GDM1 (cell line): ENCODE measurements at regions not wholly inside any gene's neighbourhood (a gene's known extent, or its start where the extent isn't known, plus 50 kb on each side); places are given as distances from the start of the nearest gene placed in this dataset.

Source experiments
- DNase-seq: peaks from one replicate; lab custom pipeline; 2025; lab: John Stamatoyannopoulos, UW

GRCh38 chr2:13014783-13015182 is 298.0 kb downstream of the TRIB2 start:
- no peak for DNase-seq

GRCh38 chr2:13015532-13016320 is 299.0 kb downstream of the TRIB2 start:
- DNase-seq = no peak

GRCh38 chr2:13018490-13018889 is 301.8 kb downstream of the TRIB2 start:
- DNase-seq = no peak

GRCh38 chr2:13019781-13020180 is 303.0 kb downstream of the TRIB2 start:
- DNase-seq = no peak

DNA sequence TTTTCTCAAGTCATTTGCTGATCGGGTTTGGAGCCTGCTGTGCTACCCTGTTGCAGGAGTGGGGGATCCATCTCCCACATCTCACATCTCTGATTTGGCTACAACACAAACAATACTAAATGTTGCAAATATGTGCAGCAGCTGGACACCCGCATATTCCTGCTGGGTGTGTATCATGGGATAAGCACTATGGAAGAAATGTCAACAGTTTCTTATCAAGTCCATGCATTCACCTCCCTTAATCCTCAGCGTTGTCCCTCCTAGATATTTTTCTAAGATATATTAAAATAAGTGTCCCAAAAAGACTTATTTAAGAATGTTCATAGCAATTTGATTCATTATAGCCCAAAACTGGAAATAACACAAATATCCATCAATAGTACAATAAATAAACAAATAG is 303.7 kb downstream of the TRIB2 start:
- no peak for DNase-seq

DNA sequence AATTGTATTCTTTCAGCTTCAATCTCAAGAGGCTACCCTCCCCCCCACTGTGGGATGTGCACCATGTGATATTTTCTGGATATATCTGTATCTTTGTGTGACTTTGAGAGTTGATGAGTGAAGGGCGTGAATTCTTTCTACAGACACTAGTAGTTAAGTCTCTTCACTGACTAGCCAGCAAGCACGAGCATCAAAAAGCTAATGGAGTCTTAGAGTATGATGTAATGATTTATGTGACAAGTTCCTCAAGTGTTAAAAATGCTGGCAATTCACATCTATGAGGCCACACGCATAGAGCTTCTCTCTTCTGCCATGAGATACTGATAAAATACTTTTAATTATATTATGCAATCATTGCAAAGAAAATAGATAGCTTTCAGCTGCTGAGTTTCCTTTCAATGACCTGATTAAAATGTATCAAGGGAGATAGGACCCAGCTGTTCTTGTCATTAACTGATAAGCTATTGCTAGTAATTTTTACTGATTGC is 304.8 kb downstream of the TRIB2 start:
- no peak for DNase-seq

DNA sequence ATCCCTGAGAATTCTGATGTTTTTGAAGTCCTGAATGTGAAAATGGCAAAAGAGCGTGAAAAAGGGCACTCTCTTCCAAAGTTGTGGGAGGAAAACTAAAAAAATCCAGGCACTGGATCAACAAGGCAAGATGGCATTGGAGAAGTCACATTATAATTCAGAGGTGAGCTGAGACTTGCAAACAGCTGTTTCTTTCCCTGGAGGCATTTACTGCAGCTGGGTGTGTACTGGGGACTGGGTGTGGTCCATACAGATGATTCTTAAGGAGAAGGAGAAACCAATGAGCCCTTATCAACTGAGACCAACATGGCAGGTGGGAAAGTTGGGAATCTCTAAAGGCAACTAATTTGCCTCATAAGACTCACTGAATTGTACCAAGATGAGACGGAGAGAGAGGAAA is 313.9 kb downstream of the TRIB2 start:
- no peak for DNase-seq

- no peak for DNase-seq
Measured at GRCh38 chr2:13034861-13035260, 318.1 kb downstream of the TRIB2 start.

- no peak for DNase-seq
Measured at GRCh38 chr2:13035866-13036265, 319.1 kb downstream of the TRIB2 start.

GRCh38 chr2:13040043-13040442 is 323.3 kb downstream of the TRIB2 start:
- DNase-seq = no peak

DNA sequence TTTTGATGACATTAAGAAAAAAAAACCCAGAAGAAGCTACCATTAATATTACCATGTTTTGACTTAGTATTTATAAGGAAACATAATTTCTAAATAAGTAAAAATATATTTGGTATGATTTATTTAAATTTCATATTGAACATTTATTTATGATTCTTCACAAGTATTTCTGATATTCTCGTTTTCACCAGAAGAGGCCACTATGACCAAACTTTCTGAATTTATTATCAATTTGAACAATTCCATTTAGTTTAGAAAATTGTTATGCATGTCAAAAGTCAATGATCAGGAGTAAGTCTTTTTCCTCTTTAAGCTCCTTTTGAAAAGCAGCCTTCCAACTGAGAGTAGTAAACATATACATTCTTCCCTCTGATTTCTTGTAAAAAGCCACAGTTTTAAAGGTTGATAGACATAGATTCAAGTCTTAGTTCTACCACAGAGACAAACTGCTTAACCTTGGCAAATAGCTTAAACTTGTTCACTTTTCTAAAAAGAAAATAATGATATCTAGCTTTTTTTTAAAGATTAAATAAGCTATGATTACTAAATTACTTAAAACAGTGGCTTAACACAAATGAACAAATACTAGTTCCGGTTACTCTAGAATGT is 329.9 kb downstream of the TRIB2 start:
- DNase-seq = no peak

DNA sequence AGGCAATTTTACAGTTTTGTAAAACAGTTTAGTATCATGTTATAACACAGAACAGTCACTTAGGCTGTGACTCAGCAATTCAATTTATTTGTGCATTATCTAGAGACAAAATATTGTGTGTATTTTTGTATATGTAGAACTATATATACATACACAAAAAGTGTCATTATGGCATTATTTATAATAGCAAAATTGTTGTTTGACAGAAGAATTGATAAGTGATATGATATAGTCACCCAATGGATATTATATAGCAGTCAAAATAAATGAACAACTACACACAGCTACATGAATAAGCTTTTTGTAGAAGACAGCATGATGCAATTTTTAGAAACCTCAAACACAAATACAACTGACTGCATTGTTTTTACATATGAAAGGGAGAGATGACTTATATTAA is 334.0 kb downstream of the TRIB2 start:
- no peak for DNase-seq

GRCh38 chr2:13052547-13052946 is 335.8 kb downstream of the TRIB2 start:
- no peak for DNase-seq

DNA sequence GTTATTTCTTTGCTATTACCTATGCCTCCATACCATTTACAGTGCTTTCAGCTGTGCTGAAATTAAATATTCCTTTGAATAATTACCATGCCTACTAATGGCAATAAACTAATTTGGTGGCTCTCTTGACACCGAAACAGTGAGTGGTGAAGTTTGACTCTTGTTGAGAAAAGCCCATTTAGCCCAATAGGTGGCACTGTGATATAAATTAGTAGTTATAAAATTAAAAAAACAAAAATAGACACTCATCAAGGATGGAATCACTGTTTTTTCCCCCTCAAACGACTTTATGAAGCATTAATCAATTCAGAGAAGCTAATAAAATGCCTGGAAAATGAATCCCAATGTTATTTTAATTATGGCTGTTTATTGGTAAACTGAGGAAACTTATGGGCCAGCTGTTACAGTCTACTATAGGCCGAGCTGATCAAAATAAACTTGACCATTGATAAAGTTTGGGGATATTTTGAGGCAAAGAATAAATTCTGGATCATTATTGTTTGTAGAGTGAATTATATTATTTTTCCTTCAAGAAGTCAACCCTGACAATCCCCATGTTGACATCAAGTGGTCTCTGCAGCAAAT is 339.6 kb downstream of the TRIB2 start:
- no peak for DNase-seq

- no peak for DNase-seq
Measured at GRCh38 chr2:13057671-13058070, 340.9 kb downstream of the TRIB2 start.

- no peak for DNase-seq
Measured at GRCh38 chr2:13066676-13067075, 349.9 kb downstream of the TRIB2 start.

- DNase-seq = no peak
Measured at GRCh38 chr2:13067508-13067907, 350.8 kb downstream of the TRIB2 start.

GRCh38 chr2:13089971-13090370 is 373.2 kb downstream of the TRIB2 start:
- DNase-seq = no peak

GRCh38 chr2:13091455-13091854 is 374.7 kb downstream of the TRIB2 start:
- no peak for DNase-seq

DNA sequence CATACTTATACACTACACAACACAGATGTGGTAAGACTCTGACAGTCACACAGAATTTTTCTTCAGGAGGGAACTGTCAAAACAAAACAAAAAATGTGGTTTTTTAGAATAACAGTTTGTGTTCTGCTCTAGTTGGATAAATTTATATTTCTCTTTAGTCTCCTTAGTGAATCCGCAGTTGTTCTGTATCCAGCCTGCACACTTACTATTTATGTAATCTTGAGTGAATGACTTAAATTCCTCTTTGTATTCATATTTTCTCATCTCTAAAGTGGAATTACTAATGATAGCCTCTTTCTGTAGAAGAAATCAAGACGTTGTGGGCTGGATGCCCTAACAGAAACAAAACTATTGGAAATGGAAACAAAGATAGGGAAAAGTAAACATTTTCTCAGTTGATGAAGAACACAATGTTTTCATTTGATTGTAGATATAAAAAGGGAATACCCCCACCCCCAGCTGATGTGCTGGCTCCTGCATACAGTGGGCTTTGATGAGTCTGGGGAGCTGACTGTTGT is 375.2 kb downstream of the TRIB2 start:
- no peak for DNase-seq

GRCh38 chr2:13093416-13093991 is 376.8 kb downstream of the TRIB2 start:
- DNase-seq = no peak

DNA sequence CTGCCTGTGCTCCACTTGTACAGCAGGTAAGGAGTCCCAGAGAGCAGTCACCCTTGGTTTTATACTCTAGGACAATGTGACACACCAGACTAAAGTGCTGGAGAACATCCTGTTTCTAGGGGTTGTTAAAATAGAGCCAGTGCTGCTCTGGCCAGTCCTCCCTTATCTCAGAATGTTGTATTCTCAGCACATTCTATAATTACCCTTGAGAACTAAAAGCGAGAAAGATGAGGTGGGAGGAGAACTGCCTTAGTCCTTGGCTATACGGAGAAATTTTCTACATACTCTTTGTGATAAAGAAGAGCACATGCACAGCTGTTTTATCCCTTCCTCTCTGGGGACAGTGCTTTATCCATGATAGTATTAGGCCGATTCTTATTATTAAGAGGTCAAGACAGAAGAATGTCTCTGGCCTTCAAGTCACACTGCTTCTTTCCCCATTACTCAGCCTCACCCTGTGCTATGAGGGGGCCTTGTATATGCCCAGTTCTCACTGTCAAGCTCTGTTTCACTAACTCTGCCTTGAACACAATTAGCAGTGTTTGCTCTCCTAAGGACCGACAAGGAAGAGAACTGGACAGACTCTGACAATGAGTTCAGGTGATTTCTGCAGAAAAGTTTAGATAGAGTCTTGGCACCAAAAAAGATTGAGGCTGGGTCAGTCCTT is 385.8 kb downstream of the TRIB2 start:
- no peak for DNase-seq
